HepG2 (cell line): ENCODE measurements at regions not wholly inside any gene's neighbourhood (a gene's known extent, or its start where the extent isn't known, plus 50 kb on each side); places are given as distances from the start of the nearest gene placed in this dataset.

Source experiments
- ATAC-seq: fragments of 200-7000 bp; cut with Tn5 transposase; 3 replicates; pipeline ENCODE4 v1.9.1; 2020; ENCODE audit warnings: mild to moderate bottlenecking, moderate library complexity
- BruUV-seq: library from RNA; stranded (reverse); fragments of 400-500 nt; replicated peaks from 2 replicates; lab custom pipeline; 2021; lab: Mats Ljungman, UMichigan
- CTCF ChIA-PET: fragments of 300-600 bp; formaldehyde crosslinking; extraction: SDS; loops from one replicate; lab custom pipeline; 2021; ENCODE audit warnings: low total read pairs, inconsistent platforms, low intra/inter-chr PET ratio; lab: Yijun Ruan, JAX
- POLR2A ChIA-PET: fragments of 350-600 bp; sonication (Branson Sonifier 250); formaldehyde crosslinking; loops from one replicate; lab custom pipeline; 2020; ENCODE audit warnings: antibody characterized with exemption, inconsistent platforms; lab: Yijun Ruan, JAX
- DNase-seq: peaks from one replicate; pipeline ENCODE4 v3.0.0-alpha.2; 2015; ENCODE audit warnings: low spot score
- FAIRE-seq: peaks from 3 replicates; lab custom pipeline; 2011; peaks lifted over from hg19 to GRCh38; lab: Jason Lieb, UNC
- H2AFZ ChIP-seq: one replicate; pipeline ENCODE4 v1.6.1; 2011; ENCODE audit warnings: low read length, inconsistent platforms
- H3K27ac ChIP-seq: fragments of 300-600 bp; 3 replicates; pipeline ENCODE4 v1.8.0; 2011; ENCODE audit warnings: mixed run types, mild to moderate bottlenecking, mixed read lengths, low read length, inconsistent platforms; ENCODE audit not compliant: insufficient read depth; ENCODE audit errors: extremely low read length
- H3K27me3 ChIP-seq, 2 experiments: fragments of 200-600 bp in 1 of 2; 2 replicates in 1 of 2; 3 replicates in 1 of 2; pipeline versions ENCODE4 v1.6.0 to v1.8.0; 2011; ENCODE audit warnings: low read length in 2 of 2, mild to moderate bottlenecking in 2 of 2, moderate library complexity in 2 of 2, inconsistent platforms in 1 of 2; ENCODE audit not compliant: insufficient read depth in 2 of 2, control insufficient read depth in 1 of 2
- H3K36me3 ChIP-seq, 2 experiments: fragments of 200-600 bp in 1 of 2; replicated peaks in 1 of 2; 2 replicates in 1 of 2; 3 replicates in 1 of 2; pipeline versions ENCODE4 v1.5.1 to v1.8.0; 2011; ENCODE audit warnings: low read length in 2 of 2, inconsistent platforms in 1 of 2; ENCODE audit not compliant: insufficient read depth in 2 of 2, control insufficient read depth in 1 of 2
- H3K4me1 ChIP-seq: 2 replicates; pipeline ENCODE4 v1.5.1; 2012; ENCODE audit warnings: low read length, inconsistent platforms; ENCODE audit not compliant: insufficient read depth
- H3K4me2 ChIP-seq: 2 replicates; pipeline ENCODE4 v1.6.0; 2011; ENCODE audit warnings: low read depth, low read length, inconsistent platforms
- H3K4me3 ChIP-seq, 3 experiments: fragments of 200-600 bp in 1 of 3; sonication (generic), shearing (Covaris generic) in 1 of 3; replicated peaks in 1 of 3; 2 replicates each; pipeline ENCODE4 v1.5.1; 2011 to 2016; ENCODE audit warnings: low read length in 3 of 3, inconsistent platforms in 2 of 3, low read depth in 2 of 3, mild to moderate bottlenecking in 2 of 3, control low read depth in 1 of 3, mixed read lengths in 1 of 3; ENCODE audit not compliant: insufficient read depth in 1 of 3
- H3K79me2 ChIP-seq: one replicate; pipeline ENCODE4 v1.6.1; 2011; ENCODE audit warnings: low read length, inconsistent platforms; ENCODE audit not compliant: insufficient read depth
- H3K9ac ChIP-seq: 2 replicates; pipeline ENCODE4 v1.6.0; 2011; ENCODE audit warnings: mild to moderate bottlenecking, low read depth, low read length, inconsistent platforms; ENCODE audit not compliant: insufficient read depth
- H3K9me3 ChIP-seq: 2 replicates; pipeline ENCODE4 v1.5.1; 2012; ENCODE audit warnings: mild to moderate bottlenecking, low read length
- H4K20me1 ChIP-seq: 2 replicates; pipeline ENCODE4 v1.6.0; 2011; ENCODE audit warnings: inconsistent platforms, mild to moderate bottlenecking, low read length, moderate library complexity; ENCODE audit not compliant: insufficient read depth
- AHDC1 ChIP-seq: sonication (generic); formaldehyde crosslinking; IDR thresholded peaks from 2 replicates; pipeline ENCODE4 v1.5.1; 2020; ENCODE audit warnings: mild to moderate bottlenecking, missing genetic modification reagents, borderline replicate concordance
- CENPX ChIP-seq: sonication (generic); formaldehyde crosslinking; IDR thresholded peaks from 2 replicates; pipeline ENCODE4 v1.9.0; 2021; ENCODE audit warnings: mild to moderate bottlenecking, missing genetic modification reagents, moderate library complexity
- DBP ChIP-seq: sonication (generic); formaldehyde crosslinking; IDR thresholded peaks from 2 replicates; pipeline ENCODE4 v1.4.0; 2020; ENCODE audit warnings: missing genetic modification reagents; ENCODE audit errors: not compliant biosample characterization
- FOXK1 ChIP-seq: sonication (generic); formaldehyde crosslinking; IDR thresholded peaks from 2 replicates; pipeline ENCODE4 v1.4.0; 2020; ENCODE audit warnings: low read depth, missing genetic modification reagents, borderline replicate concordance
- PCBP1 ChIP-seq: fragments of 200-400 bp; formaldehyde crosslinking; IDR thresholded peaks from 2 replicates; pipeline ENCODE4 v1.6.1; 2017; ENCODE audit warnings: mild to moderate bottlenecking, low read depth, low read length, borderline replicate concordance
- RFXAP ChIP-seq: sonication (generic); formaldehyde crosslinking; IDR thresholded peaks from 2 replicates; pipeline ENCODE4 v1.4.0; 2020; ENCODE audit warnings: missing genetic modification reagents, borderline replicate concordance
- THAP7 ChIP-seq: sonication (generic); formaldehyde crosslinking; IDR thresholded peaks from 2 replicates; pipeline ENCODE4 v1.8.1; 2023; ENCODE audit warnings: mild to moderate bottlenecking, missing genetic modification reagents
- ZFP1 ChIP-seq: IDR thresholded peaks from 2 replicates; pipeline ENCODE4 v1.6.1; 2016
- ZNF354B ChIP-seq: sonication (generic); formaldehyde crosslinking; IDR thresholded peaks from 2 replicates; pipeline ENCODE4 v1.8.0; 2022; ENCODE audit warnings: mild to moderate bottlenecking, missing genetic modification reagents
- ZNF687 ChIP-seq: sonication (generic); formaldehyde crosslinking; IDR thresholded peaks from 2 replicates; pipeline ENCODE4 v1.5.1; 2020; ENCODE audit warnings: mild to moderate bottlenecking, missing genetic modification reagents, moderate library complexity
- WGBS: methylation state at CpG from one replicate; pipeline ENCODE4 v1.1.6; 2017; ENCODE audit warnings: low lambda C conversion rate; 5-methylcytosine and 5-hydroxymethylcytosine counted together
- in situ Hi-C: cut with HindIII; loops from 2 replicates; pipeline ENCODE4 v1.10.0; 2017; ENCODE audit warnings: low pct_unique_long_range_greater_than_20kb; ENCODE audit not compliant: extremely low pct_ligation_motif_present
- intact Hi-C: fragments of 100-400 bp; cut with micrococcal nuclease; formaldehyde crosslinking; loops from one replicate; pipeline ENCODE4 v1.10.0; 2022; ENCODE audit not compliant: unreplicated experiment

GRCh38 chr3:59553076-59553475, 503.3 kb upstream of the CFAP20DC start (continued):
- TF ChIP-seq ZNF687 (CRISPR knock-in tag) (no peak), PCBP1 (no peak)
- TF ChIP-seq, all 625 proteins: peak for 0

- DNase-seq (no peak), ATAC-seq (no peak), FAIRE-seq (no peak)
- H4K20me1 ChIP-seq, result no peaks in the 10 kb centered on the region
- H3K4me1 ChIP-seq, result no peaks in the 10 kb centered on the region
- H3K9ac ChIP-seq, result no peak overlapping the region
- no peaks in the 10 kb centered on the region for H3K9me3 ChIP-seq
- 0% methylated on average over 4 of the region's 4 CpGs for WGBS
- ChIA-PET POLR2A (no interaction called here), CTCF (no interaction called here)
- H3K4me3 ChIP-seq, result no peak overlapping the region
- intact Hi-C loops, result no loop called here
- no peak overlapping the region for H3K27ac ChIP-seq
- H3K4me2 ChIP-seq, result no peak overlapping the region
- H2AFZ ChIP-seq, result no peak overlapping the region
- in situ Hi-C loops, result no loop called here
- no TSS peak for BruUV-seq
- no peaks in the 10 kb centered on the region for H3K27me3 ChIP-seq
- H3K79me2 ChIP-seq, result no peaks in the 10 kb centered on the region
- no peaks in the 10 kb centered on the region for H3K36me3 ChIP-seq
- TF ChIP-seq THAP7, result no peak
- TF ChIP-seq CENPX (CRISPR knock-in tag), result no peak
- TF ChIP-seq ZNF354B (CRISPR knock-in tag), result no peak
- TF ChIP-seq DBP (CRISPR knock-in tag), result no peak
- no peak for TF ChIP-seq FOXK1 (CRISPR knock-in tag)
- TF ChIP-seq PCBP1, result no peak
- TF ChIP-seq ZFP1 (CRISPR knock-in tag), result no peak
- TF ChIP-seq RFXAP, result no peak
- no peak for TF ChIP-seq AHDC1 (CRISPR knock-in tag)
These were observed 502.0 kb upstream of the CFAP20DC start for GRCh38 chr3:59551834-59552233.
